K562 (cell line): ENCODE measurements at regions not wholly inside any gene's neighbourhood (a gene's known extent, or its start where the extent isn't known, plus 50 kb on each side); places are given as distances from the start of the nearest gene placed in this dataset.

Experiments used
- IFI16 ChIP-seq: fragments of 250-450 bp; sonication (Bioruptor Pico); IDR thresholded peaks from 2 replicates; pipeline ENCODE4 v2.1.2; 2022; ENCODE audit warnings: mild to moderate bottlenecking, inconsistent platforms
- JUND ChIP-seq, 2 experiments: IDR thresholded peaks; 2 replicates in 1 of 2; 3 replicates in 1 of 2; pipeline ENCODE4 v1.6.1; 2011; ENCODE audit warnings: borderline replicate concordance in 2 of 2, low read depth in 2 of 2, low read length in 2 of 2, improper control_type of control experiment in 1 of 2, missing biosample characterization in 1 of 2, missing genetic modification characterization in 1 of 2, missing genetic modification reagents in 1 of 2
- ZNF785 ChIP-seq: fragments of 250-450 bp; sonication (Bioruptor Pico); IDR thresholded peaks from 2 replicates; pipeline ENCODE4 v1.4.0; 2020; ENCODE audit warnings: mild to moderate bottlenecking

GRCh38 chr13:76538004-76538403 is 348.2 kb downstream of the KCTD12 start:
- TF ChIP-seq JUND (IDR thresholded peaks at IDR 0.05; ENCODE audit: borderline replicate concordance, low read depth, low read length) (no peak), JUND (tag; IDR thresholded peaks at IDR 0.05; ENCODE audit: borderline replicate concordance, low read depth, low read length) (no peak), IFI16 (CRISPR knock-in tag) (no peak), ZNF785 (CRISPR knock-in tag) (no peak)
